BE2C (cell line): ENCODE measurements at regions not wholly inside any gene's neighbourhood (a gene's known extent, or its start where the extent isn't known, plus 50 kb on each side); places are given as distances from the start of the nearest gene placed in this dataset.

Experiments
- DNase-seq: peaks from one replicate; pipeline ENCODE4 v3.0.0-alpha.2; 2020
- H3K27me3 ChIP-seq: fragments of 250-450 bp; sonication (Bioruptor Pico); 2 replicates; pipeline ENCODE4 v1.5.1; 2020; ENCODE audit warnings: mild to moderate bottlenecking
- H3K36me3 ChIP-seq: fragments of 250-450 bp; sonication (Bioruptor Pico); 2 replicates; pipeline ENCODE4 v1.5.1; 2020; ENCODE audit warnings: mild to moderate bottlenecking
- H3K4me1 ChIP-seq: fragments of 250-450 bp; sonication (Bioruptor Pico); 2 replicates; pipeline ENCODE4 v1.5.1; 2020
- H3K4me3 ChIP-seq: 2 replicates; pipeline ENCODE4 v1.5.1; 2011; ENCODE audit warnings: low read depth, low read length
- H3K9me3 ChIP-seq: fragments of 250-450 bp; sonication (Bioruptor Pico); 2 replicates; pipeline ENCODE4 v1.5.1; 2020
- TF ChIP-seq, protein P1 (sequence below): IDR thresholded peaks from 2 replicates; pipeline ENCODE4 v1.5.1; 2012; ENCODE audit warnings: mild to moderate bottlenecking, low read depth, low read length

- TF ChIP-seq, protein P1, sequence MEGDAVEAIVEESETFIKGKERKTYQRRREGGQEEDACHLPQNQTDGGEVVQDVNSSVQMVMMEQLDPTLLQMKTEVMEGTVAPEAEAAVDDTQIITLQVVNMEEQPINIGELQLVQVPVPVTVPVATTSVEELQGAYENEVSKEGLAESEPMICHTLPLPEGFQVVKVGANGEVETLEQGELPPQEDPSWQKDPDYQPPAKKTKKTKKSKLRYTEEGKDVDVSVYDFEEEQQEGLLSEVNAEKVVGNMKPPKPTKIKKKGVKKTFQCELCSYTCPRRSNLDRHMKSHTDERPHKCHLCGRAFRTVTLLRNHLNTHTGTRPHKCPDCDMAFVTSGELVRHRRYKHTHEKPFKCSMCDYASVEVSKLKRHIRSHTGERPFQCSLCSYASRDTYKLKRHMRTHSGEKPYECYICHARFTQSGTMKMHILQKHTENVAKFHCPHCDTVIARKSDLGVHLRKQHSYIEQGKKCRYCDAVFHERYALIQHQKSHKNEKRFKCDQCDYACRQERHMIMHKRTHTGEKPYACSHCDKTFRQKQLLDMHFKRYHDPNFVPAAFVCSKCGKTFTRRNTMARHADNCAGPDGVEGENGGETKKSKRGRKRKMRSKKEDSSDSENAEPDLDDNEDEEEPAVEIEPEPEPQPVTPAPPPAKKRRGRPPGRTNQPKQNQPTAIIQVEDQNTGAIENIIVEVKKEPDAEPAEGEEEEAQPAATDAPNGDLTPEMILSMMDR: no peak
- no peak for DNase-seq
- H3K9me3 ChIP-seq: no peaks in the 10 kb centered on the region
- no peaks in the 10 kb centered on the region for H3K36me3 ChIP-seq
- H3K27me3 ChIP-seq: no peaks in the 10 kb centered on the region; the same call in 1 of the 2 replicates
- H3K4me3 ChIP-seq: no peak overlapping the region
- H3K4me1 ChIP-seq: no peaks in the 10 kb centered on the region
Measured at GRCh38 chr14:65849091-65849490, 436.6 kb downstream of the FUT8 start.

GRCh38 chr14:65849558-65849957 lies 437.0 kb downstream of the FUT8 start:
- TF ChIP-seq, protein P1: no peak
- H3K27me3 ChIP-seq: no peaks in the 10 kb centered on the region; the same call in 1 of the 2 replicates
- no peak overlapping the region for H3K4me3 ChIP-seq
- no peaks in the 10 kb centered on the region for H3K4me1 ChIP-seq
- no peaks in the 10 kb centered on the region for H3K9me3 ChIP-seq
- no peak for DNase-seq
- H3K36me3 ChIP-seq: no peaks in the 10 kb centered on the region

- no peak for DNase-seq
- H3K4me3 ChIP-seq: no peak overlapping the region
- no peaks in the 10 kb centered on the region for H3K9me3 ChIP-seq
Measured at GRCh38 chr14:65850429-65851135, 438.1 kb downstream of the FUT8 start.

GRCh38 chr14:65852689-65853088 lies 440.2 kb downstream of the FUT8 start:
- DNase-seq: no peak
- no peaks in the 10 kb centered on the region for H3K9me3 ChIP-seq
- TF ChIP-seq, protein P1: no peak
- no peaks in the 10 kb centered on the region for H3K36me3 ChIP-seq
- H3K4me1 ChIP-seq: no peaks in the 10 kb centered on the region
- H3K4me3 ChIP-seq: no peak overlapping the region
- no peaks in the 10 kb centered on the region; the same call in 1 of the 2 replicates for H3K27me3 ChIP-seq

More at GRCh38 chr14:65850429-65851135, 438.1 kb downstream of the FUT8 start:
- Histone ChIP-seq H3K27me3 (no peaks in the 10 kb centered on the region; the same call in 1 of the 2 replicates), H3K4me1 (no peaks in the 10 kb centered on the region), H3K36me3 (no peaks in the 10 kb centered on the region)
- TF ChIP-seq, protein P1: no peak

- Histone ChIP-seq H3K4me1 (no peaks in the 10 kb centered on the region), H3K9me3 (no peaks in the 10 kb centered on the region), H3K36me3 (no peaks in the 10 kb centered on the region), H3K27me3 (no peaks in the 10 kb centered on the region; the same call in 1 of the 2 replicates), H3K4me3 (no peak overlapping the region)
- TF ChIP-seq, protein P1: no peak
- no peak for DNase-seq
Measured at GRCh38 chr14:65853407-65853955, 441.0 kb downstream of the FUT8 start.

- Histone ChIP-seq H3K4me3 (no peak overlapping the region), H3K27me3 (no peaks in the 10 kb centered on the region; the same call in 1 of the 2 replicates), H3K9me3 (no peaks in the 10 kb centered on the region), H3K4me1 (no peaks in the 10 kb centered on the region), H3K36me3 (no peaks in the 10 kb centered on the region)
- TF ChIP-seq, protein P1: no peak
- no peak for DNase-seq
Measured at GRCh38 chr14:65854215-65854614, 441.7 kb downstream of the FUT8 start.
